IPS DF 4.7 (cell line): ENCODE measurements at regions not wholly inside any gene's neighbourhood (a gene's known extent, or its start where the extent isn't known, plus 50 kb on each side); places are given as distances from the start of the nearest gene placed in this dataset.
"Not testable (repeated sequence)": the region's sequence is repeated elsewhere in the genome, so short reads cannot be mapped to it uniquely, and the experiment has no call there.

ENCODE experiments used
- DNase-seq: peaks from one replicate; pipeline ENCODE4 v3.0.0-alpha.2; 2013; ENCODE audit warnings: low spot score; ENCODE audit errors: extremely low read depth

DNA sequence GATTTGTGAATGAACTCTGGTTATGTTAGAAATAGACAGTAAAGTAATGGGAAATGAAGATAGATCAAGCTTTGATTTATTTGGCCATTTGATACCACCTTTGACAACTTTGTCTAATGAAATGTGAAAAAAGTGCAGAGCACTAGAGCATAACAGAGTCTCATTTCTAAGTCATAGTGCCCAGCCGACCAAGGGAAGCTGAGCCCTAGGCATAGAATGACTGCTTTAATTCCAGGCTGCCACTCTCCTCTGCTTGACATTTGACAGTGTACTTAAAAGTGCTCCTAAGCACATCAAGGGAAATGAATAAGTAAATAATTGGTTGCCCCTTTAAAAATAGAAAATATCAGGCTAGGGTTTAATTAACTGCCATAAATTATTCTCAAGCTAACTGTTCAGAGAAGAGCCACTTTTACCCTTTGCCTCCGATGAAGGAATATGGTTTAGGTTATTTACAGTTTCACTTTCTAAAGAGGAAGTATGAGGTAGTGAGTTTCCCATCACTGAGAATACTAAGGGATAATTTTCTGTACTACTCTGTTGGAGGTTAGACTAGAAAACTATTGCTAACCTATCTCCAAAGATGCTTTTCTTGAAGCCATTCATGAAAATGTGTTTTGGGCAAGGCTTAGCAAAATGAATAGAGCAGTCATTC, 591.6 kb downstream of the REEP3 start:
- no peak for DNase-seq

DNA sequence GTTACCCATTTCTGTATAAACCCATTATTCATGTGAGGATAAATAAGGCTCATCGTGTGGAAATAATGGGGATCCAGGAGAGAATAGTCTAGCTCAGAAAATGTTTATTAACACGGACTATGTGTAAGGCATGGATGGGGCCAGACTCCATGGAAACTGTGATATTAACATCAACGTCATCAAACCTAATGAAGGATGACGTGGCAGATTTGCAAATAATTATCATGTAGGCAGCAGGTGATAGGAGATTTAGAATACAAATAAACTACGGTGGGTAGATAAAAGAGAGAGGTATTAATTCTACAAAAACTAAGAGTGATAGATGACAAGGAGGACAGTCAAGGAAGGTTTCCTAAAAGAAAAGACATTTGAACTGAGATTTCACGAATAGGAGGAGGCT, 592.2 kb downstream of the REEP3 start:
- DNase-seq = no peak

DNA sequence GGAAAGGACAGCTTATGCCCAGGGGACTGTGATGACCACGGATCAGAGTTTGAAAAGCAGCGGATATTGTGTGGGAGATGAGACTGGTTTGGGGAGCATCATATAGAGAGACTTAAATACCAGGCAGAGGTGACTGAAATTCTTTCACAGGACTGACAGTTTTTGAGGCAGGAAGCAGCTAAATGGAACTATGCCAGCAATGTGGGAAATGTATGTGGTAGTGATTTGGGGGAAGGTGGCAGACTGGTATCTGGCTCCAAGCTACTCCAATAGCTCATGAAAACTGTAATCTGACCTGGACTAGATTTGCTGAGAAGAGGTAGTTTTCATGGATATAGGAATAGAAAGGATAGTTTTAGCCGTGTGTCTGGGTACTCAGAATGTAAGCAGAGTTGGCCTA, 592.6 kb downstream of the REEP3 start:
- peak; percentile 46 for DNase-seq

- DNase-seq = no peak
These were observed 594.3 kb downstream of the REEP3 start for GRCh38 chr10:64115471-64115870.

- no peak for DNase-seq
These were observed 594.9 kb downstream of the REEP3 start for GRCh38 chr10:64115908-64116643.

- no peak for DNase-seq
These were observed 595.5 kb downstream of the REEP3 start for GRCh38 chr10:64116707-64117106.

DNA sequence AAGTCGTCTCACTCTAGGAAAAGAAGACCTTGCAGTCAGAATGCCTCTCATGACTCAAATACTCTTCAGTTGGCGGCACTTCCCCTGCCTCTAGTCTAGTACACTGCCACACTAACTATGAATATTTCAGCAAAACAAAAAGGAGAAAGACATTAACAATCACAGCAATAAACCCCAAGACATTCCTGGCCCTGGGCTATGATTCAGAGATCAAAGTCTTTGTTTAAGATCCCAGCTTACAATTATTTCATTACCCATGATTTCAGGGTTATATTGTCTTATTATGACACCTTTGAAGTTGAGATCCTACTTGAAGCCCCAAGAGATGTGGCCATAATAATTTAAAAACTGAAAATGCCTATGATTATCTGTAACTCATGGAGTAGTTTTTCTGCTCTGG, 597.5 kb downstream of the REEP3 start:
- DNase-seq = no peak

DNA sequence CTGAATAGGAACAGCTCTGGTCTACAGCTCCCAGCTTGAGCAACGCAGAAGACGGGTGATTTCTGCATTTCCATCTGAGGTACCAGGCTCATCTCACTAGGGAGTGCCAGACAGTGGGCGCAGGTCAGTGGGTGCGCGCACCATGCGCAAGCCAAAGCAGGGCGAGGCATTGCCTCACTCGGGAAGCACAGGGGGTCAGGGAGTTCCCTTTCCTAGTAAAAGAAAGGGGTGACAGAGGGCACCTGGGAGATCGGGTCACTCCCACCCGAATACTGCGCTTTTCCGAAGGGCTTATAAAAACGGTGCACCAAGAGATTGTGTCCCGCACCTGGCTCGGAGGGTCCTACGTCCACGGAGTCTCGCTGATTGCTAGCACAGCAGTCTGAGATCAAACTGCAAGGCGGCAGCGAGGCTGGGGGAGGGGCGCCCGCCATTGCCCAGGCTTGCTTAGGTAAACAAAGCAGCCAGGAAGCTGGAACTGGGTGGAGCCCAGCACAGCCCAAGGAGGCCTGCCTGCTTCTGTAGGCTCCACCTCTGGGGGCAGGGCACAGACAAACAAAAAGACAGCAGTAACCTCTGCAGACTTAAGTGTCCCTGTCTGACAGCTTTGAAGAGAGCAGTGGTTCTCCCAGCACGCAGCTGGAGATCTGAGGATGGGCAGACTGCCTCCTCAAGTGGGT, 599.2 kb downstream of the REEP3 start:
- not testable (repeated sequence) for DNase-seq

- DNase-seq = no peak
These were observed 609.0 kb downstream of the REEP3 start for GRCh38 chr10:64130152-64130551.

DNA sequence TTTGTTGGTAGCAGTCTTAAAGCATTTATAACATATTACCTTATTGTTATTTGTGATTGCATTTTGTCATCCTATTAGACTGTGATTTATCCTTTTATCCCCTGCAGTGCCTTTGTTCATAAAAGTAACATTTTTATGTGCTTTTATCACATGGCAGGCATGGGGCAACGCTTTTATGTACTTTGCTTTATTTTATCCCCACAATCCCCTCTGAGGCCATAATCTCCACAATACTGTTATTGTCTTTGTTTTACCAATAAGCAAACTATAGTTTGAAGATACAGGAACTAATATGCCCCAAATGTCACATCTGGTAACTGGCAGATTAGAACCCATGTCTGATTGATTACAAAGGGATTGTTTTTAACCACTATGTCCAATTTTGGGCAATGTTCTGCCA, 613.5 kb downstream of the REEP3 start:
- DNase-seq = no peak

- no peak for DNase-seq
These were observed 621.2 kb downstream of the REEP3 start for GRCh38 chr10:64142395-64142794.

DNA sequence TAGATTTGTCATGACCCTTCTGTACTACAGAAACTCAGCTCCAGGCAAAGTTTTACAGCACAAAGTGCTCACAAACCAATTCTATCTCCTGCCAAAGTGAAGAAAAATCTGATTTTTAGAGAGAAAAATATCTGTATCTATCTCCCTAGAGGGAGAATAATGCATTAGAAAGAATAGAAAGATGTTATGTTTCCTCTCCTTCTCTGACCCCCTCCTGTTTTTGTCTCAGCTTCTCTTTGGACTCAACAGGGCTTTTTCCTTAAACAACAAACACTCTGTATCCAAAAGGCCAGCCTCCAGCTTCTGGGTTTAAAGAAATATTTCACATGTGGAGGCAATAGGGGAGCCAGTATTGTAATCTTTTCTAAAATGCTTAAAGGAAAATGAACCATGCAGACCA, 627.4 kb downstream of the REEP3 start:
- no peak for DNase-seq

GRCh38 chr10:64156166-64156565, 635.0 kb downstream of the REEP3 start:
- DNase-seq = no peak

GRCh38 chr10:64158551-64158950, 637.4 kb downstream of the REEP3 start:
- no peak for DNase-seq

DNA sequence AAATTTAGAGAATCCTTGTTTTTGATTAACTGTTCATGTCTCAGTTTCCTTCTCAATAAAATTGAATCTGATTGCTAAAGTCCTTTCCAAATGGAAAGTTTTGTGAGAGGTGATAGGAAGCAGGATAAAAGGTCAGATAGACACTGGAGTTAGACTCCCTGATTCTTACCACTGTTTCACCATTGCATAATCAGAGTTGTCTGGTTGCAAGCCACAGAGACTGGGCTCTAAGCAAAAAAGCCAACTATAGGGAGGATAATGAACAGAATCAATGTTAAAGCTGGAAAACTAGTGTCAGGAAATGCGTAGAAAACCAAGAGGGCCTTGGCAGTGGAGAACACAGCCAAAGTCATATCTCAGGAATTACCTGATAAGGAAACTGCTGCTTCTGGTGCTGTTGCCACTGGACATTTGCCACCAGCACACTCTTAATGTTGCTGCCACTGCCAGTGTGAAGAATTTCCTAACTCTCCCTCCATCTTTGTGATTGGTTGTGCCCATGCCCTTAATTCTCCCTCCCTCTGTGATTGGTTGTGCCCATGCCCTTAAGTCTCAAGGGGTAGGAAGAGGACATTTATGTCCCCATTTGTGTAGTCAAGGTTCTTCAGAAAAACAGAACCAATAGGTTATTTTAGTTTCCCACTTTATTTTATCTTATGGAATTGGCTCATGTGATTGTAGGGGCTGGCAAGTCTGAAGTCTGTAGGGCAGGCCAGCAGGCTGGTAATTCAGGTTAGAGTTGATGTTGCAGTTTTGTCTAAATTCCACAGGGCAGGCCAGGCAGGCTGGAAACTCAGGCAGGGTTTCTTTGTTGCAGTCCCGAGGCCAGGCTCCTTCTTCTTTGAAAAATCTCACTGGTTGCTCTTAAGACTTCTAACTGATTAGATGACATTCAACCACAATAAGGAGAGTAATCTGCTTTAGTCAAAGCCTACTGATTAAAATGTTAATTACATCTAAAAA, 639.0 kb downstream of the REEP3 start:
- no peak for DNase-seq

GRCh38 chr10:64170791-64171190, 649.6 kb downstream of the REEP3 start:
- DNase-seq = no peak

- DNase-seq = no peak
These were observed 652.6 kb downstream of the REEP3 start for GRCh38 chr10:64173826-64174225.

- DNase-seq = no peak
These were observed 653.6 kb downstream of the REEP3 start for GRCh38 chr10:64174666-64175255.

DNA sequence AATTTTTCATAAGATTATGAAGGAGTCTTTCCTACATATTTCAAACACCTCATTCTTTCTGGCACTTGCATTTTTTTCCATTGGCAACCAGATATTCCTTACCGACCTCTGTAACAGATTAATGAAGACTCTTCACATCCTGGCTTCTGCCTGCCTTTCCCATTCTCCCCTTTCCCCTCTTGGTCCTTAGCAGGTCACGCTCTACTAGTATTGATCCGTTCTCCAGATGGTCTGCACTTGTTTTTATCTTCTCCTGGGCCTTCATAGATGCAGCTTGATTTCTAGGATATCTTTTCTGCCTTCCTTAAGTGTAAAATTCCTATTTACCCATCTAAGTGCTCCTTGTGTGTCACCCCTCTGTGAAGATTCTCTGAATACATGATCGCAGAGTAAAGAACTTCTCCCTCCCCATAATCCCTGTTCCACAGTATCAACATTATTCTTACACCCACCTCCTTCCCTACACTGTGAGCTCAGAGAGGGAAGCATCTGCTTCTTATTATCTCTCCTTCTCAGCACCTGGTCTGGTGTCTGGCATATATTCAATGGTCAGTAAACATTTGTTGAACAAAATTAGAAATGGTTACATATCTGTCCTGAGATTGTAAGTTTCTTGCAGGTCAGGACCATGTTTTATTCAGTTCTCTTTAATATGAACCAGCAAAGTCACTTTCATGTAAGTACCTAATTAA, 654.2 kb downstream of the REEP3 start:
- no peak for DNase-seq

GRCh38 chr10:64182671-64183070, 661.5 kb downstream of the REEP3 start:
- DNase-seq = no peak
